Mesenchymal stem cell (in vitro differentiated cells and primary cell): ENCODE measurements at regions not wholly inside any gene's neighbourhood (a gene's known extent, or its start where the extent isn't known, plus 50 kb on each side); places are given as distances from the start of the nearest gene placed in this dataset.

Experiments used
- DNase-seq: peaks from one replicate; pipeline ENCODE4 v3.0.0-alpha.2; 2013
- H2AFZ ChIP-seq: one replicate; pipeline ENCODE4 v1.6.1; 2013; ENCODE audit warnings: low read depth, mild to moderate bottlenecking, control low read depth, inconsistent platforms, low read length, moderate library complexity
- H2AK5ac ChIP-seq: 2 replicates; pipeline ENCODE4 v1.6.1; 2013; ENCODE audit warnings: low read length, moderate library complexity, mild to moderate bottlenecking, inconsistent platforms; ENCODE audit not compliant: severe bottlenecking
- H2BK120ac ChIP-seq: one replicate; pipeline ENCODE4 v1.6.1; 2013; ENCODE audit warnings: low read depth, mild to moderate bottlenecking, inconsistent platforms, low read length, moderate library complexity
- H2BK12ac ChIP-seq, 2 experiments: one replicate each; pipeline ENCODE4 v1.6.1; 2013; ENCODE audit warnings: inconsistent platforms in 2 of 2, low read length in 2 of 2, mild to moderate bottlenecking in 2 of 2, moderate library complexity in 2 of 2, control low read depth in 1 of 2
- H2BK15ac ChIP-seq: one replicate; pipeline ENCODE4 v1.6.1; 2013; ENCODE audit warnings: mild to moderate bottlenecking, low read depth, inconsistent platforms; ENCODE audit not compliant: poor library complexity, severe bottlenecking
- H2BK5ac ChIP-seq: 2 replicates; pipeline ENCODE4 v1.6.1; 2013; ENCODE audit warnings: low read depth, mild to moderate bottlenecking, low read length, control low read depth, inconsistent platforms; ENCODE audit not compliant: poor library complexity, severe bottlenecking
- H3K14ac ChIP-seq, 2 experiments: one replicate each; pipeline ENCODE4 v1.6.1; 2013; ENCODE audit warnings: inconsistent platforms in 2 of 2, low read length in 2 of 2, control low read depth in 1 of 2, mild to moderate bottlenecking in 1 of 2, moderate library complexity in 1 of 2
- H3K18ac ChIP-seq, 2 experiments: one replicate each; pipeline ENCODE4 v1.6.1; 2013; ENCODE audit warnings: inconsistent platforms in 2 of 2, low read length in 2 of 2, control low read depth in 1 of 2, low read depth in 1 of 2, mild to moderate bottlenecking in 1 of 2
- H3K23ac ChIP-seq, 2 experiments: one replicate each; pipeline ENCODE4 v1.6.1; 2013; ENCODE audit warnings: inconsistent platforms in 2 of 2, low read length in 2 of 2, mild to moderate bottlenecking in 2 of 2, moderate library complexity in 2 of 2, control low read depth in 1 of 2
- H3K27ac ChIP-seq: 2 replicates; pipeline ENCODE4 v1.5.1; 2013; ENCODE audit warnings: mild to moderate bottlenecking, moderate library complexity, low read length, control low read depth, inconsistent platforms; ENCODE audit not compliant: poor library complexity, severe bottlenecking
- H3K27me3 ChIP-seq, 2 experiments: 2 replicates each; pipeline versions ENCODE4 v1.6.1 to v1.7.0; 2013; ENCODE audit warnings: low read length in 2 of 2, mild to moderate bottlenecking in 2 of 2, moderate library complexity in 2 of 2, control low read depth in 1 of 2, inconsistent platforms in 1 of 2; ENCODE audit not compliant: control insufficient read depth in 1 of 2, insufficient read depth in 1 of 2
- H3K36me3 ChIP-seq, 2 experiments: 2 replicates each; pipeline versions ENCODE4 v1.6.1 to v1.7.0; 2013; ENCODE audit warnings: low read length in 2 of 2, control low read depth in 1 of 2, inconsistent platforms in 1 of 2, low read depth in 1 of 2, mild to moderate bottlenecking in 1 of 2; ENCODE audit not compliant: insufficient read depth in 2 of 2, control insufficient read depth in 1 of 2
- H3K4ac ChIP-seq, 2 experiments: one replicate each; pipeline ENCODE4 v1.6.1; 2013; ENCODE audit warnings: inconsistent platforms in 2 of 2, low read length in 2 of 2, mild to moderate bottlenecking in 2 of 2, moderate library complexity in 2 of 2, control low read depth in 1 of 2, low read depth in 1 of 2
- H3K4me1 ChIP-seq: 2 replicates; pipeline ENCODE4 v1.6.1; 2013; ENCODE audit warnings: low read depth, low read length, control low read depth; ENCODE audit not compliant: control insufficient read depth, insufficient read depth
- H3K4me2 ChIP-seq: 2 replicates; pipeline ENCODE4 v1.6.1; 2013; ENCODE audit warnings: low read length, mild to moderate bottlenecking, inconsistent platforms; ENCODE audit not compliant: poor library complexity, severe bottlenecking
- H3K4me3 ChIP-seq, 2 experiments: 2 replicates each; pipeline versions ENCODE4 v1.5.1 to v1.7.0; 2013; ENCODE audit warnings: low read length in 2 of 2, mild to moderate bottlenecking in 2 of 2, control low read depth in 1 of 2, low read depth in 1 of 2; ENCODE audit not compliant: insufficient read depth in 1 of 2
- H3K79me1 ChIP-seq: replicated peaks from 2 replicates; pipeline ENCODE4 v1.6.1; 2013; ENCODE audit warnings: mild to moderate bottlenecking, control low read depth, low read length, inconsistent platforms; ENCODE audit not compliant: poor library complexity, severe bottlenecking
- H3K9ac ChIP-seq: 2 replicates; pipeline ENCODE4 v1.7.0; 2013; ENCODE audit warnings: mild to moderate bottlenecking, low read length, moderate library complexity
- H3K9me3 ChIP-seq: 2 replicates; pipeline ENCODE4 v1.7.0; 2013; ENCODE audit warnings: mild to moderate bottlenecking, low read length; ENCODE audit not compliant: control insufficient read depth
- H4K8ac ChIP-seq: one replicate; pipeline ENCODE4 v1.6.1; 2013; ENCODE audit warnings: inconsistent platforms, mild to moderate bottlenecking, low read length, moderate library complexity
- H4K91ac ChIP-seq: one replicate; pipeline ENCODE4 v1.6.1; 2013; ENCODE audit warnings: mild to moderate bottlenecking, low read length, inconsistent platforms
- WGBS: methylation state at CpG from one replicate; pipeline ENCODE4 v1.1.7; 2013; ENCODE audit warnings: mixed read lengths; 5-methylcytosine and 5-hydroxymethylcytosine counted together

DNA sequence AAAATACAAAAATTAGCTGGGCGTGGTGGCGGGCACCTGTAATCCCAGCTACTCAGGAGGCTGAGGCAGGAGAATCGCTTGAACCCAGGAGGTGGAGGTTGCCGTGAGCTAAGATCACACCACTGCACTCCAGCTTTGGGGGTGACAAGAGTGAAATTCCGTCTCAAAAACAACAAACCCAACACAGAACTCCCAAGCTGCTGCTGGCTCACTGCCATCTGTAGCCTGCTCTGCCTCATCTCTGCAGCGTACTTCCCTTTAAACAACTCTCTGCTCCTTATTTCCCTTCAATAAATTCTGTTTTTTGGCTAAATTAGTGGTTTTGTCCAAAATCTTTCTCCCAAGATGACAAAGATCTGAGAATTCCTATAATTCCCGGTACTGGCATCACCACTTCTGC is 189.2 kb upstream of the GALNT17 start:
- no peak overlapping the region for H2BK15ac ChIP-seq
- H2AK5ac ChIP-seq, result no peak overlapping the region
- 80% methylated on average over 7 of the region's 7 CpGs for WGBS
- H4K8ac ChIP-seq, result no peak overlapping the region
- H3K4me3 ChIP-seq, result no peak overlapping the region
- H3K27ac ChIP-seq, result no peak overlapping the region
- no peaks in the 10 kb centered on the region for H3K27me3 ChIP-seq
- H3K18ac ChIP-seq, result no peak overlapping the region
- H2BK120ac ChIP-seq, result no peak overlapping the region
- H4K91ac ChIP-seq, result no peak overlapping the region
- no peak overlapping the region for H3K14ac ChIP-seq
- H3K79me1 ChIP-seq, result no peaks in the 10 kb centered on the region
- H3K23ac ChIP-seq, result no peak overlapping the region
- H3K4ac ChIP-seq, result no peak overlapping the region
- no peaks in the 10 kb centered on the region for H3K4me1 ChIP-seq
- H2BK12ac ChIP-seq, result no peak overlapping the region
- no peak overlapping the region for H3K4me2 ChIP-seq
- H2BK5ac ChIP-seq, result no peak overlapping the region
- peaks cover 5% of the 10 kb centered on the region for H3K9me3 ChIP-seq
- DNase-seq, result no peak
- H3K9ac ChIP-seq, result no peak overlapping the region
- H3K36me3 ChIP-seq, result no peaks in the 10 kb centered on the region
- no peak overlapping the region for H2AFZ ChIP-seq

DNA sequence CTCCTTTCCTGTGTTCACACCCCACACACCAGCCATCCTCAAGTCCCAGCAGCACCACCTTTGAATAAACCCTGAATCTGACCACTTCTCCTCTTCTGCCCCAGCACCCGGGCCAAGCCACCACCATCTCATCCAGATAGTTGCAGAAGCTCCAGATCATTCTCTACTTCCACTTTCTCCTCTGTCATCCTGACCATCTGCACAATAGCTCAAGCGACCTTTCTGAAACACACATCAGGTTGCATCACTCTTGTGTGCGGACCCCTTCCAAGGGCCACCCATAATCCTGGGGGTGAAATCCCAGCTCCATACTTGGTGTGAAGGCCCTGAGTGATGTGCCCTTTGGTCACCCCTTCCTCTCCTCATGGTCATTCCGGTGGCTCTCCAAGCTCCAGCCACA is 187.4 kb upstream of the GALNT17 start:
- DNase-seq, result no peak
- H3K79me1 ChIP-seq, result no peaks in the 10 kb centered on the region
- WGBS, result 81% methylated on average over 4 of the region's 4 CpGs
- H3K4me1 ChIP-seq, result no peaks in the 10 kb centered on the region
- no peak overlapping the region for H3K9ac ChIP-seq
- H4K91ac ChIP-seq, result no peak overlapping the region
- no peak overlapping the region for H2BK12ac ChIP-seq
- no peaks in the 10 kb centered on the region for H3K27me3 ChIP-seq
- H3K27ac ChIP-seq, result no peak overlapping the region
- H2BK5ac ChIP-seq, result no peak overlapping the region
- H3K18ac ChIP-seq, result no peak overlapping the region
- no peak overlapping the region for H3K4ac ChIP-seq
- H3K36me3 ChIP-seq, result no peaks in the 10 kb centered on the region
- H3K9me3 ChIP-seq, result peaks cover 18% of the 10 kb centered on the region
- no peak overlapping the region for H2AK5ac ChIP-seq
- H3K4me3 ChIP-seq, result no peak overlapping the region
- no peak overlapping the region for H3K14ac ChIP-seq
- H4K8ac ChIP-seq, result no peak overlapping the region
- H2BK15ac ChIP-seq, result no peak overlapping the region
- no peak overlapping the region for H3K23ac ChIP-seq
- no peak overlapping the region for H2AFZ ChIP-seq
- H2BK120ac ChIP-seq, result no peak overlapping the region
- no peak overlapping the region for H3K4me2 ChIP-seq

DNA sequence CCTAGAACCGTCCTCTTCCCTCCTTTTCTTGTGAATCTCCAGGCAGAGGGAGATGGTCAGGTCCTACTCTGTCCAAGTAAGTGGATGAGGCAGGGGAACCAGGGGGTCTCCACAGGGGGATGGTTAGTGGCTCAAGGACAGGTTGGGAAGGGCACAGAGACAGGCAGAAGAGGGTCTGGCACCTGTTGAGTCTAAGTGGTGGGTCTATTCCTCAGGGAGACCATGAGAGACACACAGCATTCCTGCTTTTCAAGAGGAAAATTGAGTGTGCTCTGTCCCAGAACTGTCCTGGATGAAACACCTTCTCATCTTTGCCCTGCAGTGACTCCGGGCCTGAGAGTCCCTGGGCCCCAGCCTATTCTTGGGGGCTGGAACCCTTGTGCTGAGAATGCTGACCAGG is 184.8 kb upstream of the GALNT17 start:
- Histone ChIP-seq H3K14ac (no peak overlapping the region), H2AK5ac (no peak overlapping the region), H3K4me3 (no peak overlapping the region), H3K4me2 (no peak overlapping the region), H3K23ac (no peak overlapping the region), H3K18ac (no peak overlapping the region), H3K27ac (no peak overlapping the region), H3K27me3 (no peaks in the 10 kb centered on the region), H3K9ac (no peak overlapping the region), H3K9me3 (peaks cover 20% of the 10 kb centered on the region), H3K79me1 (no peaks in the 10 kb centered on the region), H4K91ac (no peak overlapping the region), H3K36me3 (no peaks in the 10 kb centered on the region), H2BK12ac (no peak overlapping the region), H2BK5ac (no peak overlapping the region), H2BK15ac (no peak overlapping the region), H3K4ac (no peak overlapping the region), H4K8ac (no peak overlapping the region), H2AFZ (no peak overlapping the region), H3K4me1 (no peaks in the 10 kb centered on the region), H2BK120ac (no peak overlapping the region)
- no peak for DNase-seq
- WGBS, result 63% methylated on average over 2 of the region's 2 CpGs

DNA sequence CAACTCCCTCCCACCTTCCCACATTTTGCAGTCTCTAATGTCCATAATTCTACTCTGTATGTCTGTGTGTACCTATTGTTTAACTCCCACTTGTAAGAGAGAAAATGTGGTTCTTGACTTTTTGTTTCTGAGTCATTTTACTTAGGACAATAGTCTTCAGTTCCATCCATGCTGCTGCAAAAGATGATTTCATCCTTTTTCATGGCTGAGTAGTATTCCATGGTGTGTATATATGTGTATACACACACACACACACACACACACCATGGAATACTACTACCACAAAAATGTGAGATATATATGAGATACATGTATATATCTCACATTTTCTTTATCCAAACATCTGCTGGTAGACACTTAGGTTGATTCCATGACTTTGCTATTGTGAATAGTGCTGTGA is 182.1 kb upstream of the GALNT17 start:
- H4K8ac ChIP-seq, result no peak overlapping the region
- no peaks in the 10 kb centered on the region for H3K27me3 ChIP-seq
- H2BK5ac ChIP-seq, result no peak overlapping the region

More for the DNA sequence above, 182.1 kb upstream of the GALNT17 start:
- Histone ChIP-seq H3K23ac (no peak overlapping the region), H2BK15ac (no peak overlapping the region), H3K9ac (no peak overlapping the region), H3K18ac (no peak overlapping the region), H3K14ac (no peak overlapping the region), H3K4ac (no peak overlapping the region), H2BK120ac (no peak overlapping the region), H3K4me2 (no peak overlapping the region), H3K9me3 (peaks cover 20% of the 10 kb centered on the region), H3K4me1 (no peaks in the 10 kb centered on the region), H3K36me3 (no peaks in the 10 kb centered on the region), H2AFZ (no peak overlapping the region), H3K79me1 (no peaks in the 10 kb centered on the region), H4K91ac (no peak overlapping the region), H3K4me3 (no peak overlapping the region), H2AK5ac (no peak overlapping the region), H3K27ac (no peak overlapping the region), H2BK12ac (no peak overlapping the region)
- no peak for DNase-seq
